ENCODE measurements at regions not wholly inside any gene's neighbourhood (a gene's known extent, or its start where the extent isn't known, plus 50 kb on each side); places are given as distances from the start of the nearest gene placed in this dataset.
"Not testable (repeated sequence)": the region's sequence is repeated elsewhere in the genome, so short reads cannot be mapped to it uniquely, and the experiment has no call there.

GRCh38 chr15:35992791-35993190, 446.8 kb upstream of the DPH6 start:
- no peak for DNase-seq (ENCODE audit: low spot score)

GRCh38 chr15:35993196-35993595, 447.2 kb upstream of the DPH6 start:
- DNase-seq (ENCODE audit: low spot score): no peak

GRCh38 chr15:35994876-35995275, 448.9 kb upstream of the DPH6 start:
- DNase-seq (ENCODE audit: low spot score): no peak

- DNase-seq (ENCODE audit: low spot score): no peak
Measured at GRCh38 chr15:35998663-35999602, 453.0 kb upstream of the DPH6 start.

GRCh38 chr15:36004891-36005490, 459.0 kb upstream of the DPH6 start:
- DNase-seq (ENCODE audit: low spot score): no peak

- no peak for DNase-seq (ENCODE audit: low spot score)
Measured at GRCh38 chr15:36005542-36005941, 459.6 kb upstream of the DPH6 start.

GRCh38 chr15:36007699-36008098, 461.7 kb upstream of the DPH6 start:
- DNase-seq (ENCODE audit: low spot score): no peak

- DNase-seq (ENCODE audit: low spot score): no peak
Measured at GRCh38 chr15:36008719-36009118, 462.8 kb upstream of the DPH6 start.

GRCh38 chr15:36024031-36024688, 478.2 kb upstream of the DPH6 start:
- no peak for DNase-seq (ENCODE audit: low spot score)

GRCh38 chr15:36026627-36027283, 480.8 kb upstream of the DPH6 start:
- DNase-seq (ENCODE audit: low spot score): no peak

- DNase-seq (ENCODE audit: low spot score): no peak
Measured at GRCh38 chr15:36029606-36030210, 483.7 kb upstream of the DPH6 start.

GRCh38 chr15:36039996-36040572, 494.1 kb upstream of the DPH6 start:
- DNase-seq (ENCODE audit: low spot score): no peak

- not testable (repeated sequence) for DNase-seq (ENCODE audit: low spot score)
Measured at GRCh38 chr15:36047018-36047716, 501.2 kb upstream of the DPH6 start.

GRCh38 chr15:36050899-36051298, 504.9 kb upstream of the DPH6 start:
- no peak for DNase-seq (ENCODE audit: low spot score)

GRCh38 chr15:36052641-36053040, 506.7 kb upstream of the DPH6 start:
- DNase-seq (ENCODE audit: low spot score): not testable (repeated sequence)

GRCh38 chr15:36053746-36054145, 507.8 kb upstream of the DPH6 start:
- DNase-seq (ENCODE audit: low spot score): no peak

GRCh38 chr15:36059596-36059995, 513.6 kb upstream of the DPH6 start:
- DNase-seq (ENCODE audit: low spot score): no peak

GRCh38 chr15:36062357-36062756, 516.4 kb upstream of the DPH6 start:
- DNase-seq (ENCODE audit: low spot score): no peak

- no peak for DNase-seq (ENCODE audit: low spot score)
Measured at GRCh38 chr15:36066757-36067156, 512.7 kb upstream of the CDIN1 start.

GRCh38 chr15:36067483-36068274, 511.7 kb upstream of the CDIN1 start:
- no peak for DNase-seq (ENCODE audit: low spot score)
